HepG2 (cell line): ENCODE measurements at regions not wholly inside any gene's neighbourhood (a gene's known extent, or its start where the extent isn't known, plus 50 kb on each side); places are given as distances from the start of the nearest gene placed in this dataset.

Experiments
- ATRX ChIP-seq: sonication (generic); formaldehyde crosslinking; IDR thresholded peaks from 2 replicates; pipeline ENCODE4 v1.4.0; 2020; ENCODE audit warnings: missing genetic modification reagents, borderline replicate concordance
- HHEX ChIP-seq: IDR thresholded peaks from 2 replicates; pipeline ENCODE4 v1.6.1; 2016; ENCODE audit warnings: control low read depth
- MNT ChIP-seq: fragments of 450-650 bp; IDR thresholded peaks from 2 replicates; pipeline ENCODE4 v1.6.1; 2016
- NFE2L2 ChIP-seq: fragments of 150-350 bp; IDR thresholded peaks from 2 replicates; pipeline ENCODE4 v1.6.1; 2014; ENCODE audit warnings: low read length
- PHF20 ChIP-seq: sonication (generic); formaldehyde crosslinking; IDR thresholded peaks from 2 replicates; pipeline ENCODE4 v1.5.0; 2020; ENCODE audit warnings: mild to moderate bottlenecking, missing genetic modification reagents
- ZNF275 ChIP-seq: sonication (generic); formaldehyde crosslinking; IDR thresholded peaks from 2 replicates; pipeline ENCODE4 v1.8.0; 2022; ENCODE audit warnings: missing genetic modification reagents, mild to moderate bottlenecking, inconsistent platforms, borderline replicate concordance
- ZNF44 ChIP-seq: sonication (generic); formaldehyde crosslinking; IDR thresholded peaks from 2 replicates; pipeline ENCODE4 v1.5.1; 2020; ENCODE audit warnings: mild to moderate bottlenecking, missing genetic modification reagents
- ZNF646 ChIP-seq: sonication (generic); formaldehyde crosslinking; IDR thresholded peaks from 2 replicates; pipeline ENCODE4 v1.9.0; 2021; ENCODE audit warnings: mild to moderate bottlenecking, missing genetic modification reagents

GRCh38 chr3:152174876-152175527 is 93.7 kb upstream of the MBNL1 start (continued):
- TF ChIP-seq ZNF646 (CRISPR knock-in tag): no peak
- no peak for TF ChIP-seq PHF20 (CRISPR knock-in tag)
- TF ChIP-seq NFE2L2: no peak
- no peak for TF ChIP-seq HHEX
- no peak for TF ChIP-seq ZNF44 (CRISPR knock-in tag)
- no peak for TF ChIP-seq ZNF275
- no peak for TF ChIP-seq ATRX (CRISPR knock-in tag)
- TF ChIP-seq MNT: no peak
